A549 (cell line): ENCODE measurements at regions not wholly inside any gene's neighbourhood (a gene's known extent, or its start where the extent isn't known, plus 50 kb on each side); places are given as distances from the start of the nearest gene placed in this dataset.

Experiments used
- ELK1 ChIP-seq: fragments of 150-350 bp; IDR thresholded peaks from 2 replicates; pipeline ENCODE4 v1.6.1; 2014; ENCODE audit warnings: low read depth, mild to moderate bottlenecking, low read length
- FOSL2 ChIP-seq, 2 experiments: fragments of 450-650 bp in 1 of 2; fragments of >200 bp in 1 of 2; sonication (Bioruptor Twin) in 1 of 2; formaldehyde crosslinking; IDR thresholded peaks; 2 replicates each; pipeline versions ENCODE4 v1.5.0 to v1.6.1; 2016 to 2020; ENCODE audit warnings: mild to moderate bottlenecking in 1 of 2, moderate library complexity in 1 of 2
- KDM1A ChIP-seq: fragments of 200-600 bp; sonication (generic); IDR thresholded peaks from 2 replicates; pipeline ENCODE4 v1.6.1; 2016; ENCODE audit warnings: low read depth, mild to moderate bottlenecking
- MAFK ChIP-seq: fragments of 450-650 bp; IDR thresholded peaks from 2 replicates; pipeline ENCODE4 v1.6.1; 2014; ENCODE audit not compliant: partially characterized antibody
- MAZ ChIP-seq: fragments of 150-350 bp; IDR thresholded peaks from 2 replicates; pipeline ENCODE4 v1.6.1; 2014; ENCODE audit warnings: antibody characterized with exemption, low read depth, low read length, borderline replicate concordance
- NPAS2 ChIP-seq: fragments of 250-450 bp; sonication (Bioruptor Pico); IDR thresholded peaks from 2 replicates; pipeline ENCODE4 v1.8.0; 2022; ENCODE audit warnings: mild to moderate bottlenecking, moderate library complexity, borderline replicate concordance
- PBX3 ChIP-seq: IDR thresholded peaks from 2 replicates; pipeline ENCODE4 v1.6.1; 2012
- POLR2A ChIP-seq: IDR thresholded peaks from 2 replicates; pipeline ENCODE4 v1.6.1; 2012; ENCODE audit warnings: mild to moderate bottlenecking, low read length
- ZNF302 ChIP-seq: fragments of 250-450 bp; sonication (Bioruptor Pico); IDR thresholded peaks from 2 replicates; pipeline ENCODE4 v1.9.0; 2021; ENCODE audit warnings: inconsistent platforms, mild to moderate bottlenecking, moderate library complexity
- TF ChIP-seq, protein P1 (sequence below): fragments of >200 bp; sonication (Bioruptor Twin); formaldehyde crosslinking; IDR thresholded peaks from 3 replicates; pipeline ENCODE4 v1.5.1; 2016
- TF ChIP-seq, protein P2 (sequence below): IDR thresholded peaks from 2 replicates; pipeline ENCODE4 v1.6.1; 2012

DNA sequence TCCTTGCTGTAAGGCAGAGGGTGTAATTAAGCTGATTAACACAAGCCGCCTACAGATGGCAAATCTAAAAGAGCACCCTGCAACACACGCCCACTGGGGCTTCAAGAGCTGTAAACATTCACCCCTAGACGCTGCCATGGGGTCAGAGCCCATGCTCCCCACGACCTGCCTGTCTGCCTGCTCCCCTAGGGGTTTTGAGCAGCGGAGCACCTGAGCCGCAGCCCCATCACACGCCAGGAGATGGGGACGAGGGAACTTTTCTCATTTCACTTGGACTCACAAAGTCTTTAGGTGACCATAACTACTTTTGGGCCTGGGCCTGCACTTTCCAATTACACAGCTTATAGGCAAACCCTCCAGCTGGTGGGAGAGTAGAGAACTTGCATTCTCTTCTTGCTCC, 99.0 kb upstream of the SOX4 start:
- TF ChIP-seq MAFK (no peak), POLR2A (no peak), ELK1 (no peak), MAZ (no peak), NPAS2 (CRISPR knock-in tag) (no peak), FOSL2 (IDR thresholded peaks at IDR 0.05) (no peak), FOSL2 (CRISPR knock-in tag; IDR thresholded peaks at IDR 0.05) (no peak), KDM1A (no peak), ZNF302 (CRISPR knock-in tag) (no peak), PBX3 (no peak)
- TF ChIP-seq, protein P1, sequence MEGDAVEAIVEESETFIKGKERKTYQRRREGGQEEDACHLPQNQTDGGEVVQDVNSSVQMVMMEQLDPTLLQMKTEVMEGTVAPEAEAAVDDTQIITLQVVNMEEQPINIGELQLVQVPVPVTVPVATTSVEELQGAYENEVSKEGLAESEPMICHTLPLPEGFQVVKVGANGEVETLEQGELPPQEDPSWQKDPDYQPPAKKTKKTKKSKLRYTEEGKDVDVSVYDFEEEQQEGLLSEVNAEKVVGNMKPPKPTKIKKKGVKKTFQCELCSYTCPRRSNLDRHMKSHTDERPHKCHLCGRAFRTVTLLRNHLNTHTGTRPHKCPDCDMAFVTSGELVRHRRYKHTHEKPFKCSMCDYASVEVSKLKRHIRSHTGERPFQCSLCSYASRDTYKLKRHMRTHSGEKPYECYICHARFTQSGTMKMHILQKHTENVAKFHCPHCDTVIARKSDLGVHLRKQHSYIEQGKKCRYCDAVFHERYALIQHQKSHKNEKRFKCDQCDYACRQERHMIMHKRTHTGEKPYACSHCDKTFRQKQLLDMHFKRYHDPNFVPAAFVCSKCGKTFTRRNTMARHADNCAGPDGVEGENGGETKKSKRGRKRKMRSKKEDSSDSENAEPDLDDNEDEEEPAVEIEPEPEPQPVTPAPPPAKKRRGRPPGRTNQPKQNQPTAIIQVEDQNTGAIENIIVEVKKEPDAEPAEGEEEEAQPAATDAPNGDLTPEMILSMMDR = no peak
- TF ChIP-seq, protein P2, sequence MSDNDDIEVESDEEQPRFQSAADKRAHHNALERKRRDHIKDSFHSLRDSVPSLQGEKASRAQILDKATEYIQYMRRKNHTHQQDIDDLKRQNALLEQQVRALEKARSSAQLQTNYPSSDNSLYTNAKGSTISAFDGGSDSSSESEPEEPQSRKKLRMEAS = no peak
